Calu3 (cell line): ENCODE measurements at regions not wholly inside any gene's neighbourhood (a gene's known extent, or its start where the extent isn't known, plus 50 kb on each side); places are given as distances from the start of the nearest gene placed in this dataset.

Experiments used
- BruUV-seq: library from RNA; stranded (reverse); fragments of 400-500 nt; replicated peaks from 2 replicates; lab custom pipeline; 2021; lab: Mats Ljungman, UMichigan
- CTCF ChIA-PET: fragments of 300-600 bp; sonication (Branson Sonifier 250); formaldehyde crosslinking; loops from one replicate; lab custom pipeline; 2022; ENCODE audit warnings: antibody characterized with exemption; lab: Charles Lee
- DNase-seq: peaks from one replicate; pipeline ENCODE4 v3.0.0; 2022
- H3K27ac Mint-ChIP-seq: one replicate; pipeline ENCODE4 v1.8.0; 2022; ENCODE audit warnings: mixed read lengths; ENCODE audit not compliant: unreplicated experiment
- H3K27me3 Mint-ChIP-seq: one replicate; pipeline ENCODE4 v1.8.0; 2022; ENCODE audit warnings: mixed read lengths; ENCODE audit not compliant: unreplicated experiment
- H3K36me3 Mint-ChIP-seq: one replicate; pipeline ENCODE4 v1.8.0; 2022; ENCODE audit warnings: mild to moderate bottlenecking, moderate library complexity, mixed read lengths; ENCODE audit not compliant: insufficient read depth, unreplicated experiment
- H3K4me1 Mint-ChIP-seq: one replicate; pipeline ENCODE4 v1.8.0; 2022; ENCODE audit warnings: mild to moderate bottlenecking, low read depth, mixed read lengths; ENCODE audit not compliant: unreplicated experiment
- H3K4me3 Mint-ChIP-seq: one replicate; pipeline ENCODE4 v1.8.0; 2022; ENCODE audit warnings: mild to moderate bottlenecking, low read depth, moderate library complexity, mixed read lengths; ENCODE audit not compliant: unreplicated experiment
- H3K9me3 Mint-ChIP-seq: one replicate; pipeline ENCODE4 v1.8.0; 2022; ENCODE audit warnings: low read depth, mixed read lengths; ENCODE audit not compliant: unreplicated experiment
- CTCF ChIP-seq: fragments of 200-600 bp; IDR thresholded peaks from one replicate; pipeline ENCODE4 v1.8.0; 2022; ENCODE audit warnings: antibody characterized with exemption; ENCODE audit not compliant: unreplicated experiment
- intact Hi-C: fragments of 100-400 bp; cut with micrococcal nuclease; formaldehyde crosslinking; loops from one replicate; pipeline ENCODE4 v1.10.0; 2022; ENCODE audit not compliant: unreplicated experiment

- peaks cover 4% of the 10 kb centered on the region for H3K36me3 Mint-ChIP-seq
- BruUV-seq = no TSS peak
- H3K4me1 Mint-ChIP-seq = peaks cover 12% of the 10 kb centered on the region
- no peak for TF ChIP-seq CTCF
- intact Hi-C loops = no loop called here
- H3K9me3 Mint-ChIP-seq = peaks cover 10% of the 10 kb centered on the region
- CTCF ChIA-PET = interaction anchor here (0.6 kb wide), 1 partner anchor 377 kb away, joined by 5 read pairs; no protein-coding TSS in a partner anchor
- H3K4me3 Mint-ChIP-seq = no peak overlapping the region
- H3K27ac Mint-ChIP-seq = no peak overlapping the region
- H3K27me3 Mint-ChIP-seq = peaks cover 8% of the 10 kb centered on the region
- DNase-seq = no peak
Observed at GRCh38 chr16:11478431-11479119, 108.1 kb downstream of the LITAF start.

- Mint-ChIP-seq H3K4me1 (peaks cover 5% of the 10 kb centered on the region), H3K27me3 (peaks cover 8% of the 10 kb centered on the region), H3K9me3 (peaks cover 10% of the 10 kb centered on the region), H3K4me3 (no peak overlapping the region), H3K27ac (no peak overlapping the region), H3K36me3 (peaks cover 4% of the 10 kb centered on the region)
- DNase-seq = no peak
- BruUV-seq = no TSS peak
- CTCF ChIA-PET = no interaction called here
- intact Hi-C loops = no loop called here
- TF ChIP-seq CTCF = no peak
Observed at GRCh38 chr16:11479916-11480315, 106.8 kb downstream of the LITAF start.

- CTCF ChIA-PET = no interaction called here
Observed at GRCh38 chr16:11480634-11481033, 106.1 kb downstream of the LITAF start.

GRCh38 chr16:11481987-11482386 lies 104.7 kb downstream of the LITAF start:
- H3K36me3 Mint-ChIP-seq = peaks cover 4% of the 10 kb centered on the region
- H3K27ac Mint-ChIP-seq = no peak overlapping the region
- H3K4me1 Mint-ChIP-seq = no peaks in the 10 kb centered on the region
- no peak for TF ChIP-seq CTCF
- CTCF ChIA-PET = interaction anchor here (0.6 kb wide), 1 partner anchor 13 kb away, joined by 4 read pairs; no protein-coding TSS in a partner anchor
- H3K4me3 Mint-ChIP-seq = no peak overlapping the region
- no TSS peak for BruUV-seq
- no peak for DNase-seq
- H3K9me3 Mint-ChIP-seq = peaks cover 17% of the 10 kb centered on the region
- intact Hi-C loops = no loop called here
- no peaks in the 10 kb centered on the region for H3K27me3 Mint-ChIP-seq

More at GRCh38 chr16:11480634-11481033, 106.1 kb downstream of the LITAF start:
- H3K27ac Mint-ChIP-seq = no peak overlapping the region
- no peak for DNase-seq
- intact Hi-C loops = no loop called here
- H3K27me3 Mint-ChIP-seq = peaks cover 8% of the 10 kb centered on the region
- BruUV-seq = no TSS peak
- no peak for TF ChIP-seq CTCF
- peaks cover 13% of the 10 kb centered on the region for H3K9me3 Mint-ChIP-seq
- no peak overlapping the region for H3K4me3 Mint-ChIP-seq
- no peaks in the 10 kb centered on the region for H3K4me1 Mint-ChIP-seq
- H3K36me3 Mint-ChIP-seq = peaks cover 4% of the 10 kb centered on the region
